ENCODE measurements at regions not wholly inside any gene's neighbourhood (a gene's known extent, or its start where the extent isn't known, plus 50 kb on each side); places are given as distances from the start of the nearest gene placed in this dataset.

- TF ChIP-seq POLR2A (IDR thresholded peaks at IDR 0.05), result no peak
- TF ChIP-seq CTCF (IDR thresholded peaks at IDR 0.05), result no peak
- ATAC-seq (no peak), DNase-seq (no peak)
- peaks cover 0 to 15% (median 0%) of the 10 kb centered on the region in 12 donors for H3K4me1 ChIP-seq
- H3K4me3 ChIP-seq, result no peak overlapping the region
- no peaks in the 10 kb centered on the region for H3K36me3 ChIP-seq
- H3K9me3 ChIP-seq, result no peaks in the 10 kb centered on the region
- H3K27ac ChIP-seq, result no peak overlapping the region
- no peaks in the 10 kb centered on the region for H3K27me3 ChIP-seq
- 41 to 74% (median 59%) methylated on average over 1 of the region's 1 CpG for WGBS, 4 donors
- intact Hi-C loops (cut with DNase I), result no loop called here
These were observed 1542.6 kb upstream of the CDH8 start for GRCh38 chr16:63578791-63579190.

DNA sequence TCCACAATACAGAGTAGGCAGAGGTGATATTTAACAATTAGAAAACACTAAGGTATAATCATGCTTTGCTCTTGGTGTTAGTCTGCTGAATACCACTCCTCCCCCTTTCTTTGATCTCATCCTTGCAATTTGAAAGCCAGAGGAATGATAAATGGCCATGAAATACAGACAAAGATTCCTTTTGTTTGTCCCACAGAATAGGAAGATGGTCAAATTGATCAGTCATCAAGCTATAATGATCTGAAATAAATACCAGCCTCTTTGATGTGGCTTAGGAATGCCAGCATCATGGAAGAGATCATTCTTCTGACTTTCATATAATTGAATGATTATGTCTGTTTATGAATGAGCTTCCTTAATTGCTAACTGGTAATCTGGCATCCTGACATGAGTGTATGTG lies 1541.7 kb upstream of the CDH8 start:
- no peaks in the 10 kb centered on the region for H3K27me3 ChIP-seq

GRCh38 chr16:63575041-63575440 lies 1538.8 kb upstream of the CDH8 start:
- no peak for ATAC-seq

More for the DNA sequence above, 1541.7 kb upstream of the CDH8 start:
- no peak for ATAC-seq
- H3K36me3 ChIP-seq, result no peaks in the 10 kb centered on the region
- H3K27ac ChIP-seq, result no peak overlapping the region
- no peak for DNase-seq
- H3K4me1 ChIP-seq, result peaks cover 0 to 15% (median 0%) of the 10 kb centered on the region in 12 donors
- no peak overlapping the region for H3K4me3 ChIP-seq
- TF ChIP-seq POLR2A (IDR thresholded peaks at IDR 0.05) (no peak), CTCF (IDR thresholded peaks at IDR 0.05) (no peak)
- no peaks in the 10 kb centered on the region for H3K9me3 ChIP-seq
- intact Hi-C loops (cut with DNase I), result no loop called here

DNA sequence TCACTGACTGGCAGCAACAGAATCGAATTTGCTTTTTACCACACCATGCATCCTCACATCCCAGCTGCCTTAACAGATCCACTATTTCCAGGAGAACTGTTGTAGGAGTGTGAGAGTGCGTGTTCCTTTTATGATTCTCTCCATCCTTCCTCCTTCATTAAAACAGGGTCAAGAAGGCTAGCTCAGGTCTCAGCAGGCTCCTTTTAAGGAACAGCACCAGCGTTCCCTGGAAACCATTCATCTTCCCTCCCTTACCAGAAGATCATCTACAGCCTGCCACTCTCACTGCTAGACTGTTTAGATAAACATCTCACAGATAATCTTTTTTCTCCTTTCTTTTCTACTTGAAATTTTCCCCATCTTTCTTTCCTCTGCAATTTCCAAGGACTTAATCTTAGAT lies 1531.9 kb upstream of the CDH8 start:
- DNase-seq, result no peak
- H3K36me3 ChIP-seq, result no peaks in the 10 kb centered on the region
- no peak overlapping the region for H3K27ac ChIP-seq
- peaks cover 0 to 4% (median 0%) of the 10 kb centered on the region in 12 donors for H3K4me1 ChIP-seq
- no peak for ATAC-seq
- no peaks in the 10 kb centered on the region for H3K27me3 ChIP-seq
- TF ChIP-seq POLR2A (IDR thresholded peaks at IDR 0.05), result no peak
- no peak for TF ChIP-seq CTCF (IDR thresholded peaks at IDR 0.05)
- WGBS, 4 donors, result 52 to 65% (median 59%) methylated on average over 3 of the region's 3 CpGs
- intact Hi-C loops (cut with DNase I), result no loop called here
- H3K4me3 ChIP-seq, result no peak overlapping the region
- no peaks in the 10 kb centered on the region for H3K9me3 ChIP-seq

More at GRCh38 chr16:63575041-63575440, 1538.8 kb upstream of the CDH8 start:
- Histone ChIP-seq H3K27me3 (no peaks in the 10 kb centered on the region), H3K4me3 (no peak overlapping the region), H3K36me3 (no peaks in the 10 kb centered on the region), H3K27ac (no peak overlapping the region), H3K9me3 (no peaks in the 10 kb centered on the region), H3K4me1 (no peaks in the 10 kb centered on the region)
- 18 to 40% (median 22%) methylated on average over 1 of the region's 1 CpG for WGBS, 4 donors
- no peak for DNase-seq
- TF ChIP-seq CTCF (IDR thresholded peaks at IDR 0.05) (no peak), POLR2A (IDR thresholded peaks at IDR 0.05) (no peak)
- intact Hi-C loops (cut with DNase I), result no loop called here
